DMS 273 (cell line): ENCODE measurements at regions not wholly inside any gene's neighbourhood (a gene's known extent, or its start where the extent isn't known, plus 50 kb on each side); places are given as distances from the start of the nearest gene placed in this dataset.
A peak's percentile ranks its signal among the peaks of the same experiment; 100 is the strongest.
"Not testable (repeated sequence)": the region's sequence is repeated elsewhere in the genome, so short reads cannot be mapped to it uniquely, and the experiment has no call there.

Source experiments
- DNase-seq: peaks from one replicate; lab custom pipeline; 2025; ENCODE audit not compliant: unreplicated experiment; lab: John Stamatoyannopoulos, UW

- no peak for DNase-seq
These were observed 535.7 kb upstream of the ACO1 start for GRCh38 chr9:31848505-31849285.

- DNase-seq, result no peak
These were observed 530.3 kb upstream of the ACO1 start for GRCh38 chr9:31854187-31854586.

GRCh38 chr9:31868830-31869229 is 515.6 kb upstream of the ACO1 start:
- no peak for DNase-seq

GRCh38 chr9:31870276-31870675 is 514.2 kb upstream of the ACO1 start:
- no peak for DNase-seq

- no peak for DNase-seq
These were observed 510.7 kb upstream of the ACO1 start for GRCh38 chr9:31873722-31874121.

- no peak for DNase-seq
These were observed 490.4 kb upstream of the ACO1 start for GRCh38 chr9:31894008-31894407.

GRCh38 chr9:31908158-31908890 is 476.1 kb upstream of the ACO1 start:
- no peak for DNase-seq

GRCh38 chr9:31908891-31909480 is 475.5 kb upstream of the ACO1 start:
- no peak for DNase-seq

- DNase-seq, result no peak
These were observed 471.8 kb upstream of the ACO1 start for GRCh38 chr9:31912636-31913035.

GRCh38 chr9:31916591-31917241 is 467.7 kb upstream of the ACO1 start:
- peak; percentile 15 for DNase-seq

- DNase-seq, result not testable (repeated sequence)
These were observed 446.7 kb upstream of the ACO1 start for GRCh38 chr9:31937737-31938136.

GRCh38 chr9:31950756-31951155 is 433.7 kb upstream of the ACO1 start:
- no peak for DNase-seq

GRCh38 chr9:31958572-31958971 is 425.9 kb upstream of the ACO1 start:
- DNase-seq, result no peak

- DNase-seq, result no peak
These were observed 414.9 kb upstream of the ACO1 start for GRCh38 chr9:31969552-31969951.

- no peak for DNase-seq
These were observed 400.5 kb upstream of the ACO1 start for GRCh38 chr9:31983895-31984294.

- DNase-seq, result peak; percentile 15
These were observed 388.1 kb upstream of the ACO1 start for GRCh38 chr9:31996331-31996730.

GRCh38 chr9:32004431-32005076 is 379.9 kb upstream of the ACO1 start:
- no peak for DNase-seq

GRCh38 chr9:32010322-32010721 is 374.1 kb upstream of the ACO1 start:
- DNase-seq, result no peak

GRCh38 chr9:32011049-32011448 is 373.4 kb upstream of the ACO1 start:
- DNase-seq, result no peak

GRCh38 chr9:32015795-32016194 is 368.6 kb upstream of the ACO1 start:
- no peak for DNase-seq

GRCh38 chr9:32045513-32045912 is 338.9 kb upstream of the ACO1 start:
- DNase-seq, result no peak
